Astrocyte (in vitro differentiated cells and primary cell): ENCODE measurements at regions not wholly inside any gene's neighbourhood (a gene's known extent, or its start where the extent isn't known, plus 50 kb on each side); places are given as distances from the start of the nearest gene placed in this dataset.

Experiments
- CTCF ChIP-seq: IDR thresholded peaks from 2 replicates; pipeline ENCODE4 v1.5.1; 2011; ENCODE audit warnings: low read depth, mild to moderate bottlenecking, inconsistent platforms, low read length, moderate library complexity; ENCODE audit not compliant: insufficient read depth
- EZH2 ChIP-seq: IDR thresholded peaks from 2 replicates; pipeline ENCODE4 v1.6.1; 2012; ENCODE audit warnings: mild to moderate bottlenecking, low read length, inconsistent platforms; ENCODE audit not compliant: insufficient read depth

- no peak for TF ChIP-seq CTCF
- no peak for TF ChIP-seq EZH2
Measured at GRCh38 chr18:78540636-78541529, 438.7 kb upstream of the SALL3 start.
